Activated CD8-positive, alpha-beta T cell treated with anti-CD3 and anti-CD28 coated beads for 36 hours (primary cell): ENCODE measurements at regions not wholly inside any gene's neighbourhood (a gene's known extent, or its start where the extent isn't known, plus 50 kb on each side); places are given as distances from the start of the nearest gene placed in this dataset.

Source experiments
- ATAC-seq: fragments of 200-7000 bp; cut with Tn5 transposase; one replicate; pipeline ENCODE4 v1.10.0; 2021; ENCODE audit warnings: mild to moderate bottlenecking, moderate library complexity
- CTCF ChIA-PET: fragments of 350-600 bp; sonication (Branson Sonifier 250); formaldehyde crosslinking; loops from one replicate; lab custom pipeline; 2021; ENCODE audit warnings: antibody characterized with exemption; lab: Charles Lee
- POLR2A ChIA-PET: fragments of 350-600 bp; sonication (Branson Sonifier 250); formaldehyde crosslinking; loops from one replicate; lab custom pipeline; 2021; ENCODE audit warnings: antibody characterized with exemption; lab: Charles Lee
- DNase-seq: peaks from one replicate; pipeline ENCODE4 v3.0.0-alpha.2; 2020
- H3K27ac Mint-ChIP-seq: one replicate; pipeline ENCODE4 v1.8.0; 2021; ENCODE audit warnings: mild to moderate bottlenecking, mixed read lengths
- H3K27me3 Mint-ChIP-seq: one replicate; pipeline ENCODE4 v1.8.0; 2021; ENCODE audit warnings: mixed read lengths
- H3K36me3 Mint-ChIP-seq: one replicate; pipeline ENCODE4 v1.8.0; 2021; ENCODE audit warnings: low read depth, mixed read lengths
- H3K4me1 Mint-ChIP-seq: one replicate; pipeline ENCODE4 v1.8.0; 2021; ENCODE audit warnings: low read depth, mixed read lengths
- H3K4me3 Mint-ChIP-seq: one replicate; pipeline ENCODE4 v1.8.0; 2021; ENCODE audit warnings: mild to moderate bottlenecking, moderate library complexity, mixed read lengths
- H3K9me3 Mint-ChIP-seq: one replicate; pipeline ENCODE4 v1.8.0; 2021; ENCODE audit warnings: mixed read lengths
- intact Hi-C: fragments of 100-400 bp; cut with micrococcal nuclease; formaldehyde crosslinking; loops from one replicate; pipeline ENCODE4 v1.10.0; 2022
- TF ChIP-seq, protein P1 (sequence below): fragments of 200-600 bp; IDR thresholded peaks from one replicate; pipeline ENCODE4 v1.8.0; 2022; ENCODE audit warnings: antibody characterized with exemption, mild to moderate bottlenecking

DNA sequence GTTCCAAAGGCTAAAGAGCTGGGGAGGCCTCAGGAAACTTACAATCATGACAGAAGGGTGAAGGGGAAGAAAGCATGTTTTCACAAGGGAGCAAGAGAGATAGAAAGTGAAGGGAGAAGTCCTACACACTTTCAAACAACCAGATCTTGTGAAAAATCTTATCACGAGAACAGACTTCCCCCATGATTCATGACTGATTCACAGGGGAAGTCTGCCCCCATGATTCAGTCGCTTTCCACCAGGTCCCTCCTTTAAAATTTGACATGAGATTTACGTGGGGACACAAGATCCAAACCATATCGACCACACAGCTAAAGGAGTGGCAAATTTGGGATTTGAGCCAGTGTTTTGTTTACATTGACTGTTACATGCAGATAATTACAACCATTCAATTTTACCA is 971.1 kb upstream of the HS3ST1 start:
- intact Hi-C loops = no loop called here
- no peaks in the 10 kb centered on the region for H3K27me3 Mint-ChIP-seq
- TF ChIP-seq, protein P1, sequence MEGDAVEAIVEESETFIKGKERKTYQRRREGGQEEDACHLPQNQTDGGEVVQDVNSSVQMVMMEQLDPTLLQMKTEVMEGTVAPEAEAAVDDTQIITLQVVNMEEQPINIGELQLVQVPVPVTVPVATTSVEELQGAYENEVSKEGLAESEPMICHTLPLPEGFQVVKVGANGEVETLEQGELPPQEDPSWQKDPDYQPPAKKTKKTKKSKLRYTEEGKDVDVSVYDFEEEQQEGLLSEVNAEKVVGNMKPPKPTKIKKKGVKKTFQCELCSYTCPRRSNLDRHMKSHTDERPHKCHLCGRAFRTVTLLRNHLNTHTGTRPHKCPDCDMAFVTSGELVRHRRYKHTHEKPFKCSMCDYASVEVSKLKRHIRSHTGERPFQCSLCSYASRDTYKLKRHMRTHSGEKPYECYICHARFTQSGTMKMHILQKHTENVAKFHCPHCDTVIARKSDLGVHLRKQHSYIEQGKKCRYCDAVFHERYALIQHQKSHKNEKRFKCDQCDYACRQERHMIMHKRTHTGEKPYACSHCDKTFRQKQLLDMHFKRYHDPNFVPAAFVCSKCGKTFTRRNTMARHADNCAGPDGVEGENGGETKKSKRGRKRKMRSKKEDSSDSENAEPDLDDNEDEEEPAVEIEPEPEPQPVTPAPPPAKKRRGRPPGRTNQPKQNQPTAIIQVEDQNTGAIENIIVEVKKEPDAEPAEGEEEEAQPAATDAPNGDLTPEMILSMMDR = no peak
- H3K9me3 Mint-ChIP-seq = peaks cover 9% of the 10 kb centered on the region
- ChIA-PET POLR2A (no interaction called here), CTCF (no interaction called here)
- H3K4me3 Mint-ChIP-seq = no peak overlapping the region
- no peak for ATAC-seq
- no peak overlapping the region for H3K27ac Mint-ChIP-seq
- H3K4me1 Mint-ChIP-seq = no peaks in the 10 kb centered on the region
- no peak for DNase-seq
- no peaks in the 10 kb centered on the region for H3K36me3 Mint-ChIP-seq

DNA sequence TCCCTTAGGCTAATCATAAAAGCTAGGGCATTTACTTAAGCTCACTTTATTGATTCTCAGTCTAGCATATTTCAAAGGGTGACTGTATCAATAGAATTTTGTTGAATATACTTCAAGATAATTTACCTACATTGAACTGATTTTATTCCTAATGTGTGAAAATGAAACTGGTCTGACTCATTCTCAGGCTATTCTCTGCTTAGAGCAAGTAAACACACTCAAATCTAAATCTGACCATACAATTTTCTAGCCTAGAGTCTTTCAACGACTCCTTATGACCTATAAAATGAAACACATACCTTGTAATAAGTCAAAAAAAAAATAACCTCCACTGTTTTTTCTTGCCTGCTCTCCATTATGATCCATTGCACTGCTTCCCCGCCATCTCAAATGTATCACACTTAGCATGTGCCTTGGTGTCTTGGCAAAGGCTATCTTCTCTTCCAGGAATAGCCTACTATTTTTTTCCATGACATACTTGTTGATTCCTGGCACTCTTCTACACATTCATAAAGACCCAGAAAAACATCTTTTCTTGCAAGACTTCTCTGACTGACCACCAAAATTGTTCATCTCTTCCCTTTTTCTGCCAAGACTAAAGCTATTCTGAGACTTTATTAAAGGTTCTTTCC is 965.1 kb upstream of the HS3ST1 start:
- DNase-seq (no peak), ATAC-seq (no peak)
- Mint-ChIP-seq H3K9me3 (no peaks in the 10 kb centered on the region), H3K36me3 (no peaks in the 10 kb centered on the region), H3K27me3 (no peaks in the 10 kb centered on the region), H3K27ac (no peak overlapping the region), H3K4me1 (no peaks in the 10 kb centered on the region), H3K4me3 (no peak overlapping the region)
- TF ChIP-seq, protein P1 = no peak
- intact Hi-C loops = no loop called here
- ChIA-PET POLR2A (no interaction called here), CTCF (no interaction called here)

DNA sequence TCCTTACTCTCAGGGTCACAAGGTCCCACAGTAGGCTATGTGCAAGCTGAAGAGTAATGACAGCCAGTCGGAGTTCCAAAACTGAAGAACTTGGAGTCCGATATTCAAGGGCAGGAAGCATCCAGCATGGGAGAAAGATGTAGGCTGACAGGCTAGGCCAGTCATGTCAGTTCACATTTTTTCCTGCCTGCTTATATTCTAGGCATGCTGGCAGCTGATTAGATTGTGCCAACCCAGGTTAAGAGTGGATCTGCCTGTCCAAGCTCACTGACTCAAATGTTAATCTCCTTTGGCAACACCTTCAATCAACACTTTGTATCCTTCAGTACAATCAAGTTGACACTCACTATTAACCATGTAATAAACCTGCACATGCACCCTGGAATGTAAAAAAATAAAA is 960.9 kb upstream of the HS3ST1 start:
- no peak for ATAC-seq
- no peaks in the 10 kb centered on the region for H3K27me3 Mint-ChIP-seq
- no peak overlapping the region for H3K27ac Mint-ChIP-seq
- H3K4me3 Mint-ChIP-seq = no peak overlapping the region
- H3K9me3 Mint-ChIP-seq = peaks cover 3% of the 10 kb centered on the region
- TF ChIP-seq, protein P1 = no peak
- no peaks in the 10 kb centered on the region for H3K4me1 Mint-ChIP-seq
- H3K36me3 Mint-ChIP-seq = no peaks in the 10 kb centered on the region
- POLR2A ChIA-PET = no interaction called here
- intact Hi-C loops = no loop called here
- CTCF ChIA-PET = no interaction called here
- no peak for DNase-seq

DNA sequence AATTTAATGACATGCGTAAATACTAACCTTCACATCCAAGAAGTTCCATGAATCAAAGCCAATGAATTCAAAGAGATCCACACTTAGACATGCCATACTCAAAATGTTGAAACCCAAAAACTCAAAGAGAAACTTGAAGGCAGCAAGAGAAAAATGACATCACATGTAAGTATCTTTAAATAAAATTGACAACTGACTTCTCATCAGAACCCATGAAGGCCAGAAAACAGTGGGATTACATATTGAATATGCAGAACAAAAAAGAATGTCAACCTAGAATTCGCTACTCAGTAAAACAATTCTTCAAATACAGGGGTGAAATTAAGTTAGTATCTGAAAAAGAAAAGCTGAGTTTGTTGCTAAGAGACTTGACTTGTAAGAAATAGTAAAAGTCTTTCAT is 953.9 kb upstream of the HS3ST1 start:
- DNase-seq (no peak), ATAC-seq (no peak)
- Mint-ChIP-seq H3K4me3 (no peak overlapping the region), H3K27ac (no peak overlapping the region), H3K36me3 (no peaks in the 10 kb centered on the region), H3K27me3 (no peaks in the 10 kb centered on the region), H3K9me3 (peaks cover 7% of the 10 kb centered on the region), H3K4me1 (no peaks in the 10 kb centered on the region)
- ChIA-PET CTCF (no interaction called here), POLR2A (no interaction called here)
- TF ChIP-seq, protein P1 = no peak
- intact Hi-C loops = no loop called here

DNA sequence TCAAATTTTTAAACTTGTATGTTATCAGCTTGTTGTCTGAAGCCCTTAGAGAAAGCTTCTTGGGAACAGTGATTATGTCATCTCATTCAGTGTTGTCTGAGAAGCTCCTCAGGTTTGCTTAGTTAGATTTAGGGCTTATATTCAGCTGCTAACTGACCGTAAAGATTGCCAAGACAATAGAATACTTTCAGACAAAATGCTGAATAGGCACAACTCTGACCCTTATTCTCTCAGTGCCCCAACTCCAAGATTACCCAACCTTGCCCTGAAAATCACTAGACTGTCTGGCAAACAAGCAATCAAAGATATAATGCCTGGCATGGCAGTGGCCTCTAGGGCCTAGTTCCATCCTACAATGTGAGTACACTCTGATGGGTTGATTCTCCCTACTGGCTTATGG is 950.5 kb upstream of the HS3ST1 start:
- Mint-ChIP-seq H3K9me3 (peaks cover 6% of the 10 kb centered on the region), H3K4me3 (no peak overlapping the region), H3K4me1 (no peaks in the 10 kb centered on the region), H3K27ac (no peak overlapping the region), H3K27me3 (no peaks in the 10 kb centered on the region), H3K36me3 (no peaks in the 10 kb centered on the region)
- DNase-seq (no peak), ATAC-seq (no peak)
- POLR2A ChIA-PET = no interaction called here
- intact Hi-C loops = no loop called here
- CTCF ChIA-PET = no interaction called here
- TF ChIP-seq, protein P1 = no peak
